ENCODE measurements at regions not wholly inside any gene's neighbourhood (a gene's known extent, or its start where the extent isn't known, plus 50 kb on each side); places are given as distances from the start of the nearest gene placed in this dataset.

- POLR2A ChIA-PET, result no interaction called here
- no peak for ATAC-seq
- TF ChIP-seq REST (IDR thresholded peaks at IDR 0.05; ENCODE audit: insufficient read depth in 1 of 2, low read depth in 2 of 2, low read length in 1 of 2), result no peak
- no peak for TF ChIP-seq TCF7L2 (IDR thresholded peaks at IDR 0.05; ENCODE audit: low read depth, low read length)
- TF ChIP-seq SIN3A (IDR thresholded peaks at IDR 0.05; ENCODE audit: borderline replicate concordance, insufficient read depth, low read depth, low read length), result no peak
- TF ChIP-seq POLR2AphosphoS5 (IDR thresholded peaks at IDR 0.05; ENCODE audit: low read depth, low read length), result no peak
- no peak for TF ChIP-seq CTCF (IDR thresholded peaks at IDR 0.05)
- CTCF ChIA-PET, result no interaction called here
- no TSS peak for BruUV-seq (replicated peaks)
- Histone ChIP-seq H3K9me3 (ENCODE audit: control insufficient read depth, insufficient read depth, low read depth, low read length) (no peaks in the 10 kb centered on the region), H3K36me3 (ENCODE audit: control insufficient read depth, insufficient read depth, low read length) (no peaks in the 10 kb centered on the region), H3K4me1 (ENCODE audit: control insufficient read depth, insufficient read depth, low read length) (no peaks in the 10 kb centered on the region), H3K27me3 (ENCODE audit: control insufficient read depth, insufficient read depth, low read length) (no peaks in the 10 kb centered on the region), H3K27ac (ENCODE audit: low read length) (no peak overlapping the region), H3K4me3 (ENCODE audit: low read depth in 2 of 2, low read length in 2 of 2) (no peak overlapping the region)
- in situ Hi-C loops (cut with HindIII; ENCODE audit: low pct_unique_long_range_greater_than_20kb, low sequenced_read_pairs) (no loop called here), intact Hi-C loops (cut with micrococcal nuclease; ENCODE audit: unreplicated experiment) (no loop called here)
- no peak for DNase-seq (ENCODE audit: low read depth, low spot score)
These were observed 127.3 kb upstream of the MON1B start for GRCh38 chr16:77063676-77064016.

DNA sequence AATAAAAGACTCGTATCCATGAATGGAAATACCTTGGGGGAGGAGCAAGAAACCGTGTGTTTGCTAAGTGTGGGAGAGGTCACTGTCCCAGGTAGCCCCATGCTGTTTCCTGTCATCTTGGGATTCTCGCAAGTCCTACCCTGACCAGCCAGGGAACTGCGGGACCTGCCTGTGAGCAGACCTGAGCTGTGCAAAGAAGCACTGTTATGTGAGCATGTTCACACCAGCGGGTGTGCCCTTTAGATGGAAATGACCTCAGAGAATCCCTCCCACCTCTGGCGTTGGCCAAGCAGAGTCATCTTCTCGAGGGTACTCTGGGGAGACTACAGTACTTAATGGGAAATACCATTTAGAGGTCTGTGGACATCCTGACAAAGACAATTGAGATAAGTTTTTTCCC is 127.0 kb upstream of the MON1B start:
- H3K27me3 ChIP-seq (ENCODE audit: control insufficient read depth, insufficient read depth, low read length), result no peaks in the 10 kb centered on the region
- no peak overlapping the region for H3K4me3 ChIP-seq (ENCODE audit: low read depth in 2 of 2, low read length in 2 of 2)
- DNase-seq (ENCODE audit: low read depth, low spot score), result no peak
- H3K9me3 ChIP-seq (ENCODE audit: control insufficient read depth, insufficient read depth, low read depth, low read length), result no peaks in the 10 kb centered on the region
- no peak overlapping the region for H3K27ac ChIP-seq (ENCODE audit: low read length)
- intact Hi-C loops (cut with micrococcal nuclease; ENCODE audit: unreplicated experiment) (no loop called here), in situ Hi-C loops (cut with HindIII; ENCODE audit: low pct_unique_long_range_greater_than_20kb, low sequenced_read_pairs) (no loop called here)
- no peaks in the 10 kb centered on the region for H3K36me3 ChIP-seq (ENCODE audit: control insufficient read depth, insufficient read depth, low read length)
- no TSS peak for BruUV-seq (replicated peaks)
- no peak for ATAC-seq
- no peaks in the 10 kb centered on the region for H3K4me1 ChIP-seq (ENCODE audit: control insufficient read depth, insufficient read depth, low read length)
- ChIA-PET POLR2A (no interaction called here), CTCF (no interaction called here)
- TF ChIP-seq CTCF (IDR thresholded peaks at IDR 0.05) (no peak), TCF7L2 (IDR thresholded peaks at IDR 0.05; ENCODE audit: low read depth, low read length) (no peak), REST (IDR thresholded peaks at IDR 0.05; ENCODE audit: insufficient read depth in 1 of 2, low read depth in 2 of 2, low read length in 1 of 2) (no peak), POLR2AphosphoS5 (IDR thresholded peaks at IDR 0.05; ENCODE audit: low read depth, low read length) (no peak), SIN3A (IDR thresholded peaks at IDR 0.05; ENCODE audit: borderline replicate concordance, insufficient read depth, low read depth, low read length) (no peak)
